GM18517 (cell line): ENCODE measurements at regions not wholly inside any gene's neighbourhood (a gene's known extent, or its start where the extent isn't known, plus 50 kb on each side); places are given as distances from the start of the nearest gene placed in this dataset.
"Not testable (repeated sequence)": the region's sequence is repeated elsewhere in the genome, so short reads cannot be mapped to it uniquely, and the experiment has no call there.

ENCODE experiments used
- ATAC-seq: cut with Tn5 transposase; IDR thresholded peaks from one replicate; pipeline ENCODE4 v1.9.1; 2021; ENCODE audit warnings: mild to moderate bottlenecking, moderate library complexity; ENCODE audit not compliant: unreplicated experiment

DNA sequence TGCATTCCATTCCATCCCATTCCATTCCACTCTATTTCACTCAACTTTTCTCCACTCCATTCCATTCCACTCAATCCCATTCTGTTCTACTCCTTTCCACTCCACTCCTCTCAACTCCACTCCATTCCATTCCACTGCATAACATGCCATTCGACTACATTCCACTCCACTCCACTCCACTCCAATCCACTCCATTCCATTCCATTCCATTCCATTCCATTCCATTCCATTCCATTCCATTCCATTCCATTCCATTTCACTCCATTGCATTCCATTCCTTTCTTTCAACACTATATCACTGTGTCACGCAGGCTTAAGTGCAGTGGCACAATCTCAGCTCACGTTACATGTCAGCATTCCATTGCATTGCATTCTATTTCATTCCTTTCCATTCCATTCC, 1430.4 kb downstream of the TSPY10 start:
- ATAC-seq = not testable (repeated sequence)

DNA sequence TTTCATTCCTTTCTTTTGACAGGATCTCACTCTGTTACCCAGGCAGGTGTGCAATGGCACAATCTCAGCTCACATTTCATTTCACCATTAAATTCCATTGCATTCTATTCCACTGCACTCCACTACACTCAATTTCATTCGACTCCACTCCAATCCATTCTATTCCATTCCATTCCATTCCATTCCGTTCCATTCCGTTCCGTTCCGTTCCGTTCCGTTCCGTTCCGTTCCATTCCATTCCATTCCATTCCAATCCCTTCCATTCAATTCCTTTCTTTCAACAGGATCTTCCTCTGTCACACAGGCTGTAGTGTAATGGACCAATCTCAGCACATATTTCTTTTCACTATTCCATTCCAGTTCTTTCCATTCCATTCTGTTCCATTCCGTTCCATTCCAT, 1445.7 kb downstream of the TSPY10 start:
- no peak for ATAC-seq

DNA sequence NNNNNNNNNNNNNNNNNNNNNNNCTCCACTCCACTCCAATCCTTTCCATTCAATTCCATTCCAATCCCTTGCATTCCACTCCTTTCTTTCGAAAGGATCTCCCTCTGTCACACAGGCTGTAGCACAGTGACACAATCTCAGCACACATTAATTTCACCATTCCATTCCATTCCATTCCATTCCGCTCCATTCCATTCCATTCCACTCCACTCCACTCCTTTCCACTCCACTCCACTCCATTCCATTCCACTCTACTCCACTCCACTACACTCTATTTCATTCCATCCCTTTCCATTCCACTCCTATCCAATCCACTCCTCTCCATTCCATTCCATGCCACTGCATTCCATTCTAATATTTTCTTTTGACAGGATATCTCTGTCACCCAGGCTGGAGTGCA, 1459.0 kb downstream of the TSPY10 start:
- ATAC-seq = no peak

DNA sequence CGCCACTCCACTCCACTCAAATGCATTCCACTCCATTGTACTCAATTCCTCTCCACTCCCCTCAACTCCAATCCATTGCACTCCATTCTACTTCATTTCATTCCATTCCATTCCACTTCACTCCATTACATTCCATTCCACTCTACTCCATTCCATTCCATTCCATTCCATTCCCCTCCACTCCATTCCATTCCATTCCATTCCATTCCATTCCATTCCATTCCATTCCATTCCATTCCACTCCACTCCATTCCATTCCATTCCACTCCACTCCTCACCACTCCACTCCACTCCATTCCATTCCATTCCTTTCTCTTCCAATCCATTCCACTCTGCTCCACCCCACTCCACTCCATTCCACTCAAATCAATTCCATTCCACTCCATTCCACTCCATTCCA, 1459.9 kb downstream of the TSPY10 start:
- ATAC-seq = no peak

DNA sequence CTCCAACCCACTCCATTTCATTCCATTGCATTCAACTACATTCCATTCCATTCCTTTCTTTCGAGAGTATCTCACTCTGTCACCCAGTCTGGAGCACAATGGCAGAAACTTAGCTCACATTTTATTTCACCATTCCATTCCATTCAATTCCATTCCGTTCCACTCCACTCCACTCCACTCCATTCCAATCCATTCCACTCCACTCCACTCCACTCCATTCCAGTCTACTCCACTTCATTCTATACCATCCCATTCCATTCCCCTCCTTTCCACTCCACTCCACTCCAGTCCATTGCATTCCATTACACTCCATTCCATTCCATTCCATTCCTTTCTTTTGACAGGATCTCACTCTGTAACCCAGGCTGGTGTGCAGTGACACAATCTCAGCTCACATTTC, 1466.3 kb downstream of the TSPY10 start:
- ATAC-seq = no peak

DNA sequence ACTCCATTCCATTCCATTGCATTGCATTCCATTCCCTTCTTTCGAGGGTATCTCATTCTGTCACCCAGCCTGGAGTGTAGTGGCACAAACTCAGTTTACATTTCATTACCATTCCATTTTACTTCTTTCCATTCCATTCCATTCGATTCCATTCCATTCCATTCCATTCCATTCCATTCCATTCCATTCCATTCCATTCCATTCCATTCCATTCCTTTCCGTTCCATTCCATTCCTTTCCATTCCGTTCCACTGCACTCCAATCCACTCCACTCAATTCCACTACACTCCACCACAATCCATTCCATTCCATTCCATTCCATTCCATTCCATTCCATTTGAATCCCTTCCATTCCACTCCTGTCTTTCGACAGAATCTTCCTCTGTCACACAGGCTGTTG, 1472.0 kb downstream of the TSPY10 start:
- ATAC-seq = peak; percentile 61

DNA sequence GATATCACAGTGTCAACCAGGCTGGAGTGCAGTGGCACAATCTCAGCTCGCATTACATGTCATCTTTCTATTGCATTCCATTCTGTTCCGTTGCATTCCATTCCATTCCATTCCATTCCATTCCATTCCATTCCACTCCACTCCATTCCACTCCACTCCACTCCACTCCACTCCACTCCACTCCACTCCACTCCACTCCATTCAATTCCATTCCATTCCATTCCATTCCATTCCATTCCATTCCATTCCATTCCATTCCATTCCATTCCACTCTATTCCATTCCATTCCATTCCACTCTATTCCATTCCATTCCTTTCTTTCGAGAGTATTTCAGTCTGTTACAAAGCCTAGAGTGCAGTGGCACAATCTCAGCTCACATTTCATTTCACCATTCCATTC, 1486.5 kb downstream of the TSPY10 start:
- ATAC-seq = not testable (repeated sequence)

DNA sequence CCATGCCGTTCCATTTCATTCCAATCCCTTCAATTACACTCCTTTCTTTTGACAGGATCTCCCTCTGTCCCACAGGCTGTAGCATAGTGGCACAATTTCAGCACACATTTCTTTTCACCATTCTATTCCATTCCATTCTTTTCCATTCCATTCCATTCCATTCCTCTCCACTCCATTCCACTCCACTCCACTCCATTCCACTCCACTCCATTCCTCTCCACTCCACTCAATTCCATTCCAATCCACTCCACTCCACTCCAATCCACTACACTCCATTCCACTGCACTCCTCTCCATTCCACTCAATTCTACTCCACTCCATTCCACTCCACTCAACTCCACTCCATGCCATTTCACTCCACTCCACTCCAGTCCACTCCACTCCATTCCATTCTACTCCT, 1495.1 kb downstream of the TSPY10 start:
- no peak for ATAC-seq

DNA sequence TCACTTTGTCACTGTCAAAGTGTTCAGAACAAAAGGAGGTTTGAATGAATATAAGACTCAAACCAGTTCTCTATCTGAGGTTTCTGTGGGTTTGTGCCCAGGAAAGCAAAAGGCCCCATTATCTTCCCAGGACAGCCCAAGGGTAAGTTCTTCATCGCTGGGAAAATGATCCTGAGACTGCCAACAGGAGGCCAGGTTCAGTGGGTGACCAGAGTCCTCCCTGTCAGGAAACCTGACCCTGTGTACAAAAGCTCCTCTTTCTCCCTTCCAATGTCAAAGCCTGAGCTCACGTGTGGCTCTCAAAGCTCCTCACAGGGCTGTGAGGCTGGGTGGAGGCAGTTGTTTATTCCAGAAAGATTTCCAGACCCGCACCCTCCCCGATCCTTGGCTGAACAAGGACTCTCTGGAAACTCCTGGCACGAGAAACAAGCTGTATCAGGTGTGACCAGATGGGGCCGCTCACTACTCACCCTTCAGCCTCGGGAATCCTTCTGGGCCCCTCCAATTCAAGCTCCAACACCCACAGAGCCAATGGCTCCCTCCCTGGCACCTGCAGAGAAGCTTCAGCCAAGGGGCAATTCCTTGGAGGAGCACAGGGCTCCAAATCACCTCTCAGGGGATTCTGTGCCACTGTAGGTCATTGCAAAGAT, 1516.7 kb downstream of the TSPY10 start:
- ATAC-seq = no peak

DNA sequence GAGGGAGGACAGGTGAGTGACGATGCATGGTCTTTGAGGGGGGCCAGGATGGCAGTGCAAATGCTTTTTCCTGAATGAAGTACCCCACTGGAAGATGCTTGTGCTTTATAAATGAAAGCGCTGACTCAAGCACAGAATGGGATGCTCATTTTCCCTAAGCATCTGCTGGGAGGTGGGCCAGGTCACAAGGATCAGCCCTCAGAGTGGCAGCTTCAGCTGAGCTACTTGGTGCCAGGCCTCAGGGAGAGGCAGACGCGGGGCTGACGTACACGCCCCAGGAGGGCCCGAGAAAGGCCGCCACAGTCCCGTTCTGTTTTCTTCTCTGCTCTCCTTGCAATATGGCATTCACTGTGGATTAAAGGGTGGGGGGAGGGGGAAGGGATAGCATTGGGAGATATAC, 1535.8 kb downstream of the TSPY10 start:
- ATAC-seq = no peak

DNA sequence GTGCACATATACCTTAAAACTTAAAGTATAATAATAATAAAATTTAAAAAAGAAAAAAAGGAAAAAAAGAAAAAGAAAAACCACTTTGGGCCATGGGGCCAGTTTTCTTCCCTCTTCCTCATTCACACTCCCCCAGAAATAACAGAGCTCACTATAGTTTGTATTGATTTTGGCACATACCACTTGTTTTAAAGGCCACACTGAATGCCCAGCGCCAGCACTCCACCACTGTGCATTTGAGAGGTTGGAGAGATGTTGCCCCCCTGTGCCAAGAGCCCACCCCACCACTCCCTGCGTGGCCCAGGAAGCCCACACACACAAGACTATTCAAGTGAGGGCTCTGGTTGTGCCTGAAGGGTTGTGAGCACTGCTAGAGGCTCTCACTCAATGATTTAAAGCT, 1536.3 kb downstream of the TSPY10 start:
- ATAC-seq = no peak

DNA sequence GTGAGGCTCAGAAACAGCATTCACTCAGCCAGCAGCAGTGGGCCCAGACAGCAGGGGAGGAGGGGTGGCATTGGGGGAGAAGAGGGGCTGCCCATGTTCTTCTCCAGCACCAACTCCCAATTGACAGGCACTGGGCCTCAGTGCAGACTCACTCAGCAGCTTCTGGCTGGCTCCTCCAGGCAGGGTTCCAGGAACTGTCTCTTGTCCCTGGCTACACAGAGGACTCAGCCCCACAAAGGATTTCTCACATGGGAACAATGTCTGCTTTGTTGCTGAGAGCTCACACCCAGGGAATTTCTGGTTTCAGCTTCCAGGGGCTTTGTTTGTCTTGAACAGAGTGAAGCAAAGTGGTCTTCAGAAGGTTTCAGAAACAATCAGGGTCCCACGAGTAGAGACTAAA, 1536.7 kb downstream of the TSPY10 start:
- no peak for ATAC-seq

DNA sequence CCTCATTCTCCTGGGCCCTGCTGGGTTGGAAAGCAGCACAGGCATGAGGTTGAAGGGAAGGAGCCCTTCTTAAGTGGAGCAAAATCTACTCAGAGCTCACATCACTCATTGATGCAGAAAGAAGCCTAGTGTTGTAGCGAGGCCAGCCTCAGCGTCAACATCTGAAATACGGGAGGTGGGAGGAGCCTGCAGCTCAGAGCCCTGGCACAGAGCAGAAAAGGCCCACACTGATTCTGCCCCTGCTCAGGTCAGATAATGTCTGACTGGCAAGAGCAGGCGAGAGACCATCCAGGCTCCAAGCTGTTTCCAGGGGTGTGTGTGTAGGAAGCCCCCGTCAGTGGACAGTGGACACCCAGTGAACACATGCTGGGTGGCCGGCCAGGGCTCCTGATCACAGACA, 1541.6 kb downstream of the TSPY10 start:
- ATAC-seq = no peak

DNA sequence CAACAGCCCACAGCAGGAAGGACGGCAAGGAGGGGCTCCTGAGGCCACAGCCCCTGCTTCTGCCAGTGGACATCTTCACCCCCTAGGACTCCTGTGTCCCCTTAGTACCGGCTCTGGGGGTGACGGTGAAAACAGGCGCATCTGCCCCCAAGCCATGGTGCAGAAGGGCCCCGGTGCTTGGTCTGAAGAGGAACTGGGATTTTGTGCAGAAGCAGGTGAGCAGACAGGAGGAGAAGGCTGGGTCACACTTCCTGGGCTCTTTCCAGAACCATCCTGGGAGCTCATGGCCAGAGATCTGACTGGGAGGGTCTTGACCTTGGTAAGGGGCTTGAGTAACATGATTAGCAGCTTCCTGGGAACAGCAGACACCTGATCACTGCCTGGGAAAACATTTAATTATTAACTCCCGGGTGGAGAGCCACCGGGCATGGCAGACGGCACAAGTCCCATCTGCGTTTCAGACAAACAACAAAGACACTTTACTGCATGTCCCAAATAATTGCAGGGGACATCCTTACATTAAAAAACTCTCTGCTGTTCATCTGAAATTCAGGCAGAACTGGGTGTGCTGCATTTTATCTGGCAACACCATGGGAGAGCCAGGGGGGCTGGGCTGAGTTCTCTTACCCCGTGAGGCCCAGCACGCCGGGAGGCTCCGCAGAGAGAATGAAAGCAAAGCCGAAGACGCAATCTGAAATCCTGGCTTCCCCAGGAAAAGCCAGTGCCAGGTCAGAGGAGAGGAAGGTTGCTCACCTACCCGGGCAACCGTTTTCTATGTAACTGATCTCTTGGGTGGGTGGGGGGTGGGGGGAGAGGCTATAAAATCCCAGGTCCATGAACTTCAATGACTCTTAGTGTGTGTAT, 1542.8 kb downstream of the TSPY10 start:
- ATAC-seq = no peak

DNA sequence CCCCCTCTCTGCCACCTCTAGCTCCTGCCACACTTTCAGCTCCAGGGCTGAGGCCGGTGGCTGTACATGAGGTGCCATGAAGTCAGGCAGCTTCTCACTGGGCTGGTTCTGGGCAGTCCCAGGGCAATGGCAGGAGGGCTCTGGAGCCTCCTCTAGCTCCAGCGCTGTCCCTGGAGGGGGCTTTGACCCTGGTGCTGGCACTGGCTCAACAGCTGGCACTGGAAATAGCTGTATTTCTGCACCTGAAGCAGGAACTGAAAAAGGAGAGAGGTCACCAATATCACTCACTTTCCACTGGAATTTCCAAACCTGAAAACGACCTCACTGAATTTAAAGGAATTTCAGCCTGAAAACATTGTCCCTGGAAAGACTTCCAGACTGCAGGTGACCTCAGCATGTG, 1558.1 kb downstream of the TSPY10 start:
- ATAC-seq = not testable (repeated sequence)

DNA sequence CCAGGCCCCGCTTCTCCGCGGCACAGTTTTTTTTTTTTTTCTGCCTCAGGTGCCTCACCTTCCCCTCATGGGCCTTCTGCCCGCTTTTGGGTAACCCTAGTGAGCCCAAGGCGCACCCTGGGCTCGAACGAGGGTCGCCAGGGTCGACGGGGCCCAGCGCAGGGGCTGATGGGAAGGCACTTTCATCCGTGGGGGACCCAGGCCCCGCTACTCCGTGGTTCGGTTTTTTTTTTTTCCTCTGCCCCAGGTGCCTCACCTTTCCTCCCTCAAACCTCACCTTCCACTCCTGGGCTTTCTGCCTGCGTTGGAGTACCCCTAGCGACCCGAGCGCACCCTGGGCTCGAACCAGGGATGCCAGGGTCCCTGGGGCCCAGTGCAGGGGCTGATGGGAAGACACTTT, 1569.8 kb downstream of the TSPY10 start:
- not testable (repeated sequence) for ATAC-seq

DNA sequence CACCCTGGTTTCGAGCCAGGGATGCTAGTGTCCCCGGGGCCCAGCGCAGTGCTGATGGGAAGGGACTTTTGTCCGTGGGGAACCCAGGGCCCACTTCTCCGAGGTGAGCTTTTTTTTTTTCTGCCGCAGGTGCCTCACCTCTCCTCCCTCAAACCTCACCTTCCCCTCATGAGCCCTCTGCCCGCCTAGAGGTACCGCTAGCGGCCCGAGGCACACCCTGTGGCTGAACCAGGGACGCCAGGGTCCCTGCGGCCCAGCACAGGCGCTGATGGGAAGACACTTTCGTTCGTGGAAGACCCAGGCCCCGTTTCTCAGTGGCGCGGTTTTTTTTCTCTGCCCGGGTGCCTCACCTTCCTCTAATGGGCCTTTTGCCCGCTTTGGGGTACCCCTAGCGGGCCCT, 1570.7 kb downstream of the TSPY10 start:
- ATAC-seq = not testable (repeated sequence)

DNA sequence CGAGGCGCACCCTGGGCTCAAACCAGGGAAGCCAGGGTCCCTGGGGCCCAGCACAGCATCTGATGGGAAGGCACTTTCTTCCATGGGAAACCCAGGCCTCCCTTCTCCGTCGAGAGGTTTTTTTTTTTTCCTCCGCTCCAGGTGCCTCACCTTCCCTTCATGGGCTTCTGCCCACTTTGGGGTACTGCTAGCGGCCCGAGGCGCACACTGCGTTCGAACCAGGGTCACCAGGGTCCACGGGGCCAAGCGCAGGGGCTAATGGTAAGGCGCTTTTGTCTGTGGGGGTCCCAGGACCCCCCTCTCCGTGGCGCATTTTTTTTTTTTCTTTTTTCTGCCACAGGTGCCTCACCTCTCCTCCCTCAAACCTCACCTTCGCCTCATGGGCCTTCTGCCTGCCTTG, 1571.3 kb downstream of the TSPY10 start:
- ATAC-seq = no peak

DNA sequence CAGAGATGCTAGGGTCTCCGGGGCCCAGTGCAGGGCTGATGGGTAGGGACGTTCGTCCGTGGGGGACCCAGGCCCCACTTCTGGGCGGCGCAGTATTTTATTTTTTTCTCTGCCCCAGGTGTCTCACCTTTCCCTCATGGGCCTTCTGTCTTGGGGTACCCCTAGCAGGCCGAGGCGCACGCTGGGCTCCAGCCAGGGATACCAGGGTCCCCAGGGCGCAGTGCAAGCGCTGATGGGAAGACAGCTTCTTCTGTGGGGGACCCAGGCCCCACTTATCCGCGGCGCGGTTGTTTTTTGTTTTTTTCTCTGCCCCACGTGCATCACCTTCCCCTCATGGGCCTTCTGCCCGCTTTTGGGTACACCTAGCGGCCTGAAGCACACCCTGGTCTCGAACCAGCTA, 1572.8 kb downstream of the TSPY10 start:
- ATAC-seq = not testable (repeated sequence)

DNA sequence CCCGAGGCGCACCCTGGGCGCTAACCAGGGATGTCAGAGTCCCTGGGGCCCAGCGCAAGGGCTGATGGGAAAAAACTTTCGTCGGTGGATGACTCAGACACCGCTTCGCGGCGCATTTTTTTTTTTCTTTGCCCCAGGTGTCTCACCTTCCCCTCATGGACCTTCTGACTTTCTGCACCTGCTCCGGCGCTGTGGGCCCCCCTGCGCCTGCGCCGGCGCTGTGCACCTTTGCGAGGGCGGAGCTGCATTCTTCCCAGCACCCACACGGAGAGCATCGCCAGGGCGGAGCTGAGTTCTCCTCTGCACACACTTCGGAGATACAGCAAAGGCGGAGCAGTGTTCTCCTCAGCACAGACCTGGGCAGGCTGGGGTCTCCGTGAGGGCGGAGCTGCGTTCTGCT, 1575.3 kb downstream of the TSPY10 start:
- not testable (repeated sequence) for ATAC-seq

DNA sequence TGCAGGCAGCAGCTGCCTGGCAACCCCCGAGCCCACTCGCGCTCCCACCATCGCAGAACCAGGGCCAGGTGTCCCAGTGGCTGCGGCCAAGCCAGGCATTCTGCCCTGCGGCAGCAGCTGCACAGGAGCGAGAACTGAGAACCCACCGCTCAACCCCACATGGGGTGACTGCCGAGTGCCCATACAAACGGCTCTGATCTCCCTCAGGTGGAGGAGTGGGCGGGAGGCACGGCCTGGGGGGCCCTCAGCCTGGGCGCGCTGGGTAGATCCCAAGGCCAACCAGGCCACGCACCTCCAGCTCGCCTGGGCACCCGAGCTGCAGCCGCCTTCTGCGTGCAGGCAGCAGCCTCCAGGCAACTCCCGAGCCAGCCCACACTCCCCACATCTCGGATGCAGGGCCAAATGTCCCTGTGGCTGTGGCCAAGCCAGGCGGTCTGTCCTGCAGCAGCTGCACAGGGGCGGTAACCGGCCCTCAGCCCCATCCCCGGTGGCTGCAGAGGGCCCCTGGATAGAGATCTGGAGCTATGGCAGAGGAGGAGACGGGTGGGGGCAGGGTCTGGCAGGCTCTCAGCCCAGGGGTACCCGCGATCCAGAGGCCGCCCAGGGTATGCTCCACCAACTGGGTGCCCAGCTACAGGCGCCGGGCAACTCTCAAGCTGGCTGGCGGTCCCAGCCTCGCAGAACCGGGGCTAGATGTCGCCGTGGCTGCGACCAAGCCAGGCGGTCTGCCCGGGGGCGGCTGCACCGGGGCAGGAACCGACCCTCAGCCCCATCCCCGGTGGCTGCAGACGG, 1579.6 kb downstream of the TSPY10 start:
- not testable (repeated sequence) for ATAC-seq

DNA sequence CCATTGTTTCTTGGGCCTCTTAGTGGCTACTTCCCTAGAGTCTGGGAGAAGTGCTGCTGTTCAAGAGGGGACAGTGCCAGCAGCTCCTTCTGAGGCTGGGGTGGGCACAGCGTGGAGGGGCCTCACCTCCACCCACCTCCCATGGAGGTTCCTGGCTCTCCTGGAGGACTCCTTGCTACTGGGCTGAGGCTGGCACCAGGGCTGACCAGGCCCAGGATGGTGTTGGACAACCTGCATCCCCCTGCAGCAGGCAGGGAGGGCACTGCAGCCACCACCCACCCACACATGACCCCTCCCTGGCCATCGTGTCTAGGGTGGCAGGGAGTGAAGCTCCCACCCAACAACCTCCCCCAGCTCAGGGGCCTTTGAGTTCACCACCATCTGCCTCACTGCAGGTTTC, 1549.3 kb upstream of the USP9Y start:
- not testable (repeated sequence) for ATAC-seq
